ENCODE measurements at regions not wholly inside any gene's neighbourhood (a gene's known extent, or its start where the extent isn't known, plus 50 kb on each side); places are given as distances from the start of the nearest gene placed in this dataset.
"Not testable (repeated sequence)": the region's sequence is repeated elsewhere in the genome, so short reads cannot be mapped to it uniquely, and the experiment has no call there.

- peaks cover 4% of the 10 kb centered on the region for H3K9me3 Mint-ChIP-seq (ENCODE audit: insufficient read depth)
- Histone ChIP-seq H3K4me2 (replicated peaks; ENCODE audit: low read depth, low read length, poor library complexity, severe bottlenecking) (peak overlapping the region; percentile 33), H3K36me3 (replicated peaks in 1 of 2; ENCODE audit: control extremely low read depth in 1 of 2, control insufficient read depth in 1 of 2, extremely low read depth in 1 of 2, insufficient read depth in 2 of 2, low read length in 1 of 2) (no peaks in the 10 kb centered on the region), H3K27me3 (replicated peaks in 1 of 4; ENCODE audit: control extremely low read depth in 1 of 4, control insufficient read depth in 3 of 4, insufficient read depth in 4 of 4, low read length in 3 of 4) (no peaks in the 10 kb centered on the region), H3K9me3 (ENCODE audit: control extremely low read depth in 1 of 3, control insufficient read depth in 2 of 3, insufficient read depth in 1 of 3, low read length in 2 of 3) (peaks cover 0 to 3% (median 1%) of the 10 kb centered on the region in 3 donors), H2AFZ (ENCODE audit: insufficient read depth, low read depth, low read length, poor library complexity, severe bottlenecking) (no peak overlapping the region), H4K20me1 (ENCODE audit: control insufficient read depth, insufficient read depth, low read length, poor library complexity, severe bottlenecking) (no peaks in the 10 kb centered on the region), H3K4me1 (ENCODE audit: control insufficient read depth in 2 of 2, insufficient read depth in 2 of 2, low read length in 2 of 2) (peaks cover 0 to 11% of the 10 kb centered on the region in 2 donors), H3K9ac (ENCODE audit: low read length) (no peak overlapping the region), H3K4me3 (ENCODE audit: control extremely low read depth in 1 of 5, extremely low read depth in 1 of 5, insufficient read depth in 1 of 5, low read depth in 2 of 5, low read length in 4 of 5) (no peak overlapping the region), H3K79me2 (ENCODE audit: control insufficient read depth, insufficient read depth, low read length) (no peaks in the 10 kb centered on the region), H3K27ac (ENCODE audit: low read length in 2 of 2) (no peak overlapping the region)
- DNase-seq (peak; percentile 30), ATAC-seq (ENCODE audit: low read depth) (peak; percentile 28)
- 79% methylated on average over 6 of the region's 12 CpGs for WGBS (ENCODE audit: insufficient coverage)
- peak overlapping the region; percentile 22 for H3K27ac Mint-ChIP-seq
- H3K4me1 Mint-ChIP-seq = peaks cover 13% of the 10 kb centered on the region
- H3K27me3 Mint-ChIP-seq = peaks cover 8% of the 10 kb centered on the region
- no peak overlapping the region for H3K4me3 Mint-ChIP-seq
- POLR2A ChIA-PET = no interaction called here
- CTCF ChIA-PET = no interaction called here
- intact Hi-C loops (cut with micrococcal nuclease) = no loop called here
- TF ChIP-seq, protein P1, sequence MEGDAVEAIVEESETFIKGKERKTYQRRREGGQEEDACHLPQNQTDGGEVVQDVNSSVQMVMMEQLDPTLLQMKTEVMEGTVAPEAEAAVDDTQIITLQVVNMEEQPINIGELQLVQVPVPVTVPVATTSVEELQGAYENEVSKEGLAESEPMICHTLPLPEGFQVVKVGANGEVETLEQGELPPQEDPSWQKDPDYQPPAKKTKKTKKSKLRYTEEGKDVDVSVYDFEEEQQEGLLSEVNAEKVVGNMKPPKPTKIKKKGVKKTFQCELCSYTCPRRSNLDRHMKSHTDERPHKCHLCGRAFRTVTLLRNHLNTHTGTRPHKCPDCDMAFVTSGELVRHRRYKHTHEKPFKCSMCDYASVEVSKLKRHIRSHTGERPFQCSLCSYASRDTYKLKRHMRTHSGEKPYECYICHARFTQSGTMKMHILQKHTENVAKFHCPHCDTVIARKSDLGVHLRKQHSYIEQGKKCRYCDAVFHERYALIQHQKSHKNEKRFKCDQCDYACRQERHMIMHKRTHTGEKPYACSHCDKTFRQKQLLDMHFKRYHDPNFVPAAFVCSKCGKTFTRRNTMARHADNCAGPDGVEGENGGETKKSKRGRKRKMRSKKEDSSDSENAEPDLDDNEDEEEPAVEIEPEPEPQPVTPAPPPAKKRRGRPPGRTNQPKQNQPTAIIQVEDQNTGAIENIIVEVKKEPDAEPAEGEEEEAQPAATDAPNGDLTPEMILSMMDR (IDR thresholded peaks at IDR 0.05) = no peak
- no peak for TF ChIP-seq EZH2 (IDR thresholded peaks at IDR 0.05; ENCODE audit: borderline replicate concordance, insufficient read depth, low read depth, low read length, poor library complexity, severe bottlenecking)
These were observed 373.2 kb downstream of the NPIPA8 start for GRCh38 chr16:17963185-17963836.

DNA sequence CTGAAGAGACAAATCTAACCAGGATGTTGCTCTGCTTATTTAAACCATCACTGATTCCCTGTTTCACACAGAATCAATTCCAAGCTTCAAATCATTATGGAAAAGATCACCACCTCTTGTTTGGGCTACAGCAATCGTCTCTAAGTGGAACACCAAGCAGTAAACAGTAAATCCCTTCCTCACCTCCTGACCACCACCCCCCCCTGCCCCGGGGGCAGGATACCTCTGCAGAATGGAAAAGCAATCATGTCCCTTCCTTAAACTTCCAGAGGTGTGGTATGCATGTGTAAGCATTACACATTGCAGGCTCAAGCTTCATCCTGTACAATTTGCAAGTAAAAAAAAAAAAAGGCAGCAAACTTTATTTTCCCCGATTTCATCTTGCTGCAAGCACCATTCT lies 373.8 kb downstream of the NPIPA8 start:
- H3K36me3 ChIP-seq (replicated peaks in 1 of 2; ENCODE audit: control extremely low read depth in 1 of 2, control insufficient read depth in 1 of 2, extremely low read depth in 1 of 2, insufficient read depth in 2 of 2, low read length in 1 of 2) = no peaks in the 10 kb centered on the region
- Mint-ChIP-seq H3K4me1 (peaks cover 13% of the 10 kb centered on the region), H3K27me3 (peaks cover 8% of the 10 kb centered on the region), H3K27ac (no peak overlapping the region), H3K9me3 (ENCODE audit: insufficient read depth) (peaks cover 2% of the 10 kb centered on the region), H3K4me3 (no peak overlapping the region)
- no peaks in the 10 kb centered on the region for H3K79me2 ChIP-seq (ENCODE audit: control insufficient read depth, insufficient read depth, low read length)
- no peak overlapping the region for H3K4me2 ChIP-seq (replicated peaks; ENCODE audit: low read depth, low read length, poor library complexity, severe bottlenecking)
- no peak overlapping the region for H2AFZ ChIP-seq (ENCODE audit: insufficient read depth, low read depth, low read length, poor library complexity, severe bottlenecking)
- H3K4me3 ChIP-seq (ENCODE audit: control extremely low read depth in 1 of 5, extremely low read depth in 1 of 5, insufficient read depth in 1 of 5, low read depth in 2 of 5, low read length in 4 of 5) = no peak overlapping the region
- WGBS (ENCODE audit: insufficient coverage) = no CpG with 5 or more reads among the region's 3 CpGs
- H3K27me3 ChIP-seq (replicated peaks in 1 of 4; ENCODE audit: control extremely low read depth in 1 of 4, control insufficient read depth in 3 of 4, insufficient read depth in 4 of 4, low read length in 3 of 4) = no peaks in the 10 kb centered on the region
- H3K9me3 ChIP-seq (ENCODE audit: control extremely low read depth in 1 of 3, control insufficient read depth in 2 of 3, insufficient read depth in 1 of 3, low read length in 2 of 3) = peaks cover 0 to 3% (median 1%) of the 10 kb centered on the region in 3 donors
- no peak overlapping the region for H3K9ac ChIP-seq (ENCODE audit: low read length)
- intact Hi-C loops (cut with micrococcal nuclease) = no loop called here
- DNase-seq (no peak), ATAC-seq (ENCODE audit: low read depth) (no peak)
- CTCF ChIA-PET = no interaction called here
- TF ChIP-seq, protein P1 (IDR thresholded peaks at IDR 0.05) = no peak
- TF ChIP-seq EZH2 (IDR thresholded peaks at IDR 0.05; ENCODE audit: borderline replicate concordance, insufficient read depth, low read depth, low read length, poor library complexity, severe bottlenecking) = no peak
- no peak overlapping the region for H3K27ac ChIP-seq (ENCODE audit: low read length in 2 of 2)
- POLR2A ChIA-PET = no interaction called here
- H4K20me1 ChIP-seq (ENCODE audit: control insufficient read depth, insufficient read depth, low read length, poor library complexity, severe bottlenecking) = no peaks in the 10 kb centered on the region
- peaks cover 0 to 11% of the 10 kb centered on the region in 2 donors for H3K4me1 ChIP-seq (ENCODE audit: control insufficient read depth in 2 of 2, insufficient read depth in 2 of 2, low read length in 2 of 2)

- H3K4me3 Mint-ChIP-seq; H3K27ac ChIP-seq (ENCODE audit: low read length in 2 of 2); H3K27me3 Mint-ChIP-seq; H3K9ac ChIP-seq (ENCODE audit: low read length); CTCF ChIA-PET; H3K9me3 ChIP-seq (ENCODE audit: control extremely low read depth in 1 of 3, control insufficient read depth in 2 of 3, insufficient read depth in 1 of 3, low read length in 2 of 3); ATAC-seq (ENCODE audit: low read depth); H3K27me3 ChIP-seq (replicated peaks in 1 of 4; ENCODE audit: control extremely low read depth in 1 of 4, control insufficient read depth in 3 of 4, insufficient read depth in 4 of 4, low read length in 3 of 4); H4K20me1 ChIP-seq (ENCODE audit: control insufficient read depth, insufficient read depth, low read length, poor library complexity, severe bottlenecking); H2AFZ ChIP-seq (ENCODE audit: insufficient read depth, low read depth, low read length, poor library complexity, severe bottlenecking); H3K79me2 ChIP-seq (ENCODE audit: control insufficient read depth, insufficient read depth, low read length); DNase-seq; intact Hi-C loops (cut with micrococcal nuclease); H3K9me3 Mint-ChIP-seq (ENCODE audit: insufficient read depth); H3K4me2 ChIP-seq (replicated peaks; ENCODE audit: low read depth, low read length, poor library complexity, severe bottlenecking); H3K36me3 ChIP-seq (replicated peaks in 1 of 2; ENCODE audit: control extremely low read depth in 1 of 2, control insufficient read depth in 1 of 2, extremely low read depth in 1 of 2, insufficient read depth in 2 of 2, low read length in 1 of 2); POLR2A ChIA-PET; H3K27ac Mint-ChIP-seq; H3K4me3 ChIP-seq (ENCODE audit: control extremely low read depth in 1 of 5, extremely low read depth in 1 of 5, insufficient read depth in 1 of 5, low read depth in 2 of 5, low read length in 4 of 5): not testable (repeated sequence)
- peaks cover 0 to 11% of the 10 kb centered on the region in 2 donors for H3K4me1 ChIP-seq (ENCODE audit: control insufficient read depth in 2 of 2, insufficient read depth in 2 of 2, low read length in 2 of 2)
- peaks cover 13% of the 10 kb centered on the region for H3K4me1 Mint-ChIP-seq
- 93% methylated on average over 5 of the region's 8 CpGs for WGBS (ENCODE audit: insufficient coverage)
These were observed 374.7 kb downstream of the NPIPA8 start for GRCh38 chr16:17961822-17962221.

All from B cell (primary cell).